IPS-NIHi7 (cell line): ENCODE measurements at regions not wholly inside any gene's neighbourhood (a gene's known extent, or its start where the extent isn't known, plus 50 kb on each side); places are given as distances from the start of the nearest gene placed in this dataset.
"Not testable (repeated sequence)": the region's sequence is repeated elsewhere in the genome, so short reads cannot be mapped to it uniquely, and the experiment has no call there.

ENCODE experiments used
- DNase-seq: peaks from one replicate; pipeline ENCODE4 v3.0.0; 2012; ENCODE audit warnings: mixed read lengths; ENCODE audit errors: extremely low spot score

DNA sequence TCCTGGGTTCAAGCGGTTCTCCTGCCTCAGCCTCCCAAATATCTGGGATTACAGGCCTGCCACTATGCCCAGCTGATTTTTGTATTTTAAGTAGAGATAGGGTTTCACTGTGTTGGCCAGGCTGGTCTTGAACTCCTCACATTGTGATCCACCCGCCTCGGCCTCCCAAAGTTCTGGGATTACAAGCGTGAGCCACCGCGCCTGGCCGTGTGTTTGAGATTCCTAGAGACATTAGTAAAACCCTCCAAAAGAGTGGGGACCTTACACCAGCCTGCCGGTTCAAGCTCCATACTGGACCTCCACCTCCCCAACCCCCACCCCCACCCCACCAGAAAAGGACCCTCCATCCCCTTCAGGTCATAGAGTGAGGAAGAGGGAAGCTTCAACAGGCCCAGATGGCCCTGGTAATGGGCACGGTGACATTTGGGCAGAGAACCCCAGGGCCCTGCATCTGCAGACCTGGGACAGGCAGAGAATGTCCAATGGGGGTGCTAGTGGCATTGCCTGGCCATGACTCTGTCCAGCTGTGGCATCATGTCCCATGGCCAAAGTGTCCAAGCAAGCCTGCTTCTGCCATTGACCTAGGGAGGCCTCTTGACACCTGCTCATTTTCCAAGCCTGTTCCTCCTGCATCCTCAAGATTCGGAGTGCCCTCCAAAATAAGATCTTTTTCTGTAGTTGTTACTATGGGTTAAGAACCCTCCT, 108.9 kb upstream of the KLF13 start:
- no peak for DNase-seq

DNA sequence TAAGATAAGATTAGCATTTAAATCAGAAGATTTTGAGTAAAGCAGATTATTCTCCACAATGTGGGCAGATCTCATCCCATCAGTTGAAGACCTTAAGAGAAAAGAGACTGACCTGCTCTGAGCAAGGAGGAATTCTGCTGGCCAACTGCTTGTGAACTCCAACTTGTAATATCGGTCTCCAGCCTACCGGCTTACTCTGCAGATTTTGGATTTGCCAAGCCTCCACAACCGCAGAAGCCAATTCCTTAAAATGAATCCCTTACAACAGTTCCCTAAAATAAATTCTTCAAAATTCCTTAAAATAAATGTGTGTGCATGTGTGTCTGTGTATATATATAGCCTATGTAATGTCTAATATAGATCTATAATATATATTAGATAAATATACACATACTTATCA, 107.4 kb upstream of the KLF13 start:
- DNase-seq: no peak

DNA sequence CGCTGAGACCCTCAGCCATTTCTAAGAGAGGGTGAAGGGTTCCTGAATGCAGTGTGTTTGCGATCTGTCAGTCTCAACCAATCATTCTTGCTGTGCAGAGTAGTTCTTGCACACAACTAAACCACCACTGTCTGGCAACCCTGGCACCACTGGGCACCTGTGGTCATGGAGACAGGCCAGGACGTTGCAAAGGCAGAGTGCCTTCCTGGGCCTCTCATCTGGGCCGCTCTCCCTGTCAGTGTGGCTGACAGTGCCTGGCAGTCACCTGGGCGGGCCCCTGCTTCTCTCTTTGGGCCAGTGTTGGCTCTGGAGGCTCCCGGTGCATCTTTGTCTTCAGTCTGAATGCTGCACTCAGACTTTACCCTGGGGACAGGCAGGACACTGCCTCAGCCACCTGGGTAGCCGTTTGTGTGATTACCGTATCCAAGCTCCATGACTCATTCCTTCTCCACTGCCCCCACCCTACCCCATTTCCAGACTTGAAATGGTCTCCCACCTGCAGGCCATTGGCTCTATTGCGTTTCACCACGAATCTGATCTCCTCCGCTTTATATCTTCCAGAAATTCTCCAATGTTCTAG, 104.6 kb upstream of the KLF13 start:
- peak; percentile 47 for DNase-seq

DNA sequence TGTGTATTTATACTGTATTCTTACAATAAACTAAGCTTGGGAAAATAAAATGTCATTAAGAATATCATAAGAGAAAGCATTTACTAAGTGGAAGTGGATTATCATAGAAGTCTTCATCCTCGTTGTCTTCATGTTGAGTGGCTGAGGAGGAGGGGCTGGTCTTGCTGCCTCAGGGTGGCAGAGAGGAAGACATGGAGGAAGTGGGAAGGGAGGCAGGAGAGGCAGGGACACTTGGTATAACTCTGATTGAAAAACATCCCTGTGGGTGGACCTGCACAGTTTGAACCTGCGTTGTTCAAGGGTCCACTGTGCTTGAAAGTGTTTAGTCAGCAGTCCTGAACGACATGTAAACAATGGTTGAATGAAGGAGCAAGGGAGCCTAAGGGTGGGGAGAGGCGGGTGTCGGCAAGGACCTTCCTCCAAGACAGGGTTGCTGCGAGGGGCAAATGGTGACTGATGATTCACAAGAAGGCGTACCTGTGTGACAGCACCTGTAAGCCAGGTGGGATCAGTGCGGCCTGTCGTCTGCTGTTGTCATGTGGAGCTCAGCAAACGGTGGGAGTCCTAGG, 103.8 kb upstream of the KLF13 start:
- DNase-seq: no peak

DNA sequence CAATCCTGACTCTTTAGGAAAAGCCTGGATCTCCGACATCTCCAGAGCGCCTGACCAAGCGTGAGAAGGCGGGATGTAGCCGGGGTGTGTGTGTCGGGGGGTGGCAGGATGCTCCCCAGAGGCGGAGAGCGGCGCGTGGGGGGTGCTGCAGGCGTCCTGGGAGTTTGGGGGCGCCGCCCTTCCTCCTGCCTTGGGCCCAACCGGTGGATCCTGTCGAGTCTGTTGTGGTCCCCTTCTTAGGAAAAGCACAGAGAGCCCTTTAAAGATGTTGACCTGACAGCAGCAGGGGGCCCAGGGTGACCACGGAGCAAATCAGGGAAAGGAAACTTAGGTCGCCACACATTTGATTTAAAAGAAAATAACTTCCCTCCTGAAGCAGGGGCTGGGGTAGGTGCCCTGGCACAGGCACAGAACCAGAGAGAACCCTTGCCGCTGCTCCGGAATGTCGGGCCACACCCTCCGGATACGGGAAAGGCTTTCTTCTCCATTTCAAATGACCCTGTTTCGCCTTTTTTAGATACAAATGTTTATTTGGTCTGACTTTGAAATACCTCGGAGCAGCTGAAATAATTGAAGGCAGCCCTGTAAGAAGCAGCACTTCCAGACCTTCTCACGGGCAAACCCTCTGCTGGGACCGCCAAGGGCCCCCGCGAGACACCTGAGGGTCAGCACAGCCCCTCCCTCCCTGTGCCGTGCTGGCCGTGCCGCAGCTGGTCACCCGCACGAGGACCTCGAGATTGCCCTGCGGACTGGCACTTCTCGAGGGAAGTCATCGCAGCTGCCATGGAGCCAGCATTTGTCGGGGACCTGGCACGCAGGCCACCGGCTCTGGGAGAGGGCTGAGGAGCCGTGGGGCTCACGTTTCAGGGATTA, 102.9 kb upstream of the KLF13 start:
- DNase-seq: no peak

DNA sequence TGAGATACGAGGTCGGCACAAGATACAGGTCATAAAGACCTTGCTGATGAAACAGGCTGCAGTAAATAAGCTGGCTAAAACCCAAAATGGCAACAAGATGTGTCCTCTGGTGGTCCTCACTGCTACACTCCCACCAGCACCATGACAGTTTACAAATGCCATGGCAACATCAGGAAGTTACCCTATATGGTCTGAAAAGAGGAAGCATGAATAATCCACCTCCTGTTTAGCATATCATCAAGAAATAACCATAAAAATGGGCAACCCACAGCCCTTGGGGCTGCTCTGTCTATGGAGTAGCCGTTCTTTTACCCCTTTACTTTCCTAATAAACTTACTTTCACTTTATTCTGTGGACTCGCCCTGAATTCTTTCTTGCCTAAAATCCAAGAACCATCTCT, 102.0 kb upstream of the KLF13 start:
- DNase-seq: not testable (repeated sequence)

DNA sequence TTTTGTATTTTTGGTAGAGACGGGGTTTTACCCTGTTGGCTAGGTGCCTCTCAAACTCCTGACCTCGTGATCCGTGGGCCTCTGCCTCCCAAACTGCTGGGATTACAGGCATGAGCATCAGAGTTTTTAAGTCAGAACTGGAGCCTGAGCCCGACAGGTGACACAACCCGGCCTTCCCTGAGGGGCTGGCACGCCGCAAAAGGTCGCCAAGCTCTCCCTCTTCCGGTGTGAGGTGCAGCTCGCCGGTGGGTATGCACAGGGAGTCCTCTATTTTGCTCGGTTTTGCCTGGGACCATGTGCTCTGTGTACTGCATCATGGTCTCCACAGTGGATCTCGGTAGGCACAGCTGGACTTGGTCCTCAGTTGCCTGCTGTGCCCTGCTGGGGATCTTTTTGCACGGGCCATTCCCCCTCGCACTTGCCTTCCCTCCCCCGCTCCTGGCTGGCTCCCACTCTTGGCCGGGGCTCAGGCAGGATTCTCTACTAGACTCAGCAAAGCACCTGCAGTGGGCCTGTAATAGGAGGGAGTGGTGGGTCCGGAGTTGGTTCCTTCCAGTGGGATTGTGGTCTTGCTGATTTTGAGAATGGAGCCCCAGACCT, 101.2 kb upstream of the KLF13 start:
- no peak for DNase-seq

DNA sequence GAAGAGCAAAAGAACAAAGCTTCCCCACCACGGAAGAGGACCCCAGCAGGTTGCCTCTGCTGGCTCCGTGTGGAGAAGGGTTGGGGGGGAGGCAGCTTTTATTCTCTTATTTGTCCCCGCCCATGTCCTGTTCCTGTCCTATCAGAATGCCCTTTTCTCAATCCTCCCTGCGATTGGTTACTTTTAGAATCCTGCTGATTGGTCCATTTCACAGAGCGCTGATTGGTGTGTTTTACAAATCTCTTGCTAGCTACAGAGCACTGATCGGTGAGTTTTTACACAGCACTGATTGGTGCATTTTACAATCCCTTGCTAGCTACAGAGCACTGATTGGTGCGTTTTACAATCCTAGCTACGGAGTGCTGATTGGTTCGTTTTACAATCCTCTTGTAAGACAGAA, 100.6 kb upstream of the KLF13 start:
- no peak for DNase-seq

DNA sequence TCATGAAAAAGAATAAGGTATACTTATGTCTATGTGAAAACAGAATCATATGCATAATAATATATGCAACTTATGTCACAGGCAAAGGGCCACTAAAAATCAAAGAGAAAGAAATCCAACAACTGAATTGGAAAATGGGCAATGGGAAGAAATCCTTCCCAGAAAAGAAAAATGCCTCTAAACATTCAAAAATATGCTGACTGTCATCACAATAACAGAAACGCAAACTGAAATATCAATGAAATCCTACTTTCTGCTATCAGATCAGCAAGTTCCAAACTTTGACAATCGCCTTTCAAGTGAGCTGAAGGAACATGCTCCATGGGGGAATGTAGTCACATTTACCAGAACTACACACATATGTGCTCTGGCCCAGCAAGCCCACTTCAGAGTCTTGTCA, 99.4 kb upstream of the KLF13 start:
- no peak for DNase-seq

DNA sequence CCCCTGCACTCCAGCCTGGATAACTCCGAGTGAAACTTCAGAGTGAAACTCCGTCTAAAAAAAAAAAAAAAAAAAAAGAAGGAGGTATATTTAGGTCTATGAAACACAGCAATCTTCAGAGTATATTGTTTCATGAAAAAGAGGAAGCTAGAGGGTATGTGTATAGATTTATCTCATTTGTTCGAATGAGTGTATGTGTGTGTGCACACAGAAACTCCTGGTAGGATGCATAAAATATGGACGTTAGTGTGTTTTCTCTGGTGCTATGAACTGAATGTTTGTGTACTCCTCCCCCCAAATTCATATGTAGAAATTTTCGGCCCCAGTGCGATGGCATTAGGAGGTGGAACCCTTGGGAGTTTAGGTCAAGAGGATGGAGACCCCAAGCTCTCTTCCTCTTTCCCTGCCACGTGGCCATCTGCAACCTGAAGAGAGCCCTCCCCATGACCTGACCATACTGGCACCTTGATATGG, 98.6 kb upstream of the KLF13 start:
- no peak for DNase-seq

DNA sequence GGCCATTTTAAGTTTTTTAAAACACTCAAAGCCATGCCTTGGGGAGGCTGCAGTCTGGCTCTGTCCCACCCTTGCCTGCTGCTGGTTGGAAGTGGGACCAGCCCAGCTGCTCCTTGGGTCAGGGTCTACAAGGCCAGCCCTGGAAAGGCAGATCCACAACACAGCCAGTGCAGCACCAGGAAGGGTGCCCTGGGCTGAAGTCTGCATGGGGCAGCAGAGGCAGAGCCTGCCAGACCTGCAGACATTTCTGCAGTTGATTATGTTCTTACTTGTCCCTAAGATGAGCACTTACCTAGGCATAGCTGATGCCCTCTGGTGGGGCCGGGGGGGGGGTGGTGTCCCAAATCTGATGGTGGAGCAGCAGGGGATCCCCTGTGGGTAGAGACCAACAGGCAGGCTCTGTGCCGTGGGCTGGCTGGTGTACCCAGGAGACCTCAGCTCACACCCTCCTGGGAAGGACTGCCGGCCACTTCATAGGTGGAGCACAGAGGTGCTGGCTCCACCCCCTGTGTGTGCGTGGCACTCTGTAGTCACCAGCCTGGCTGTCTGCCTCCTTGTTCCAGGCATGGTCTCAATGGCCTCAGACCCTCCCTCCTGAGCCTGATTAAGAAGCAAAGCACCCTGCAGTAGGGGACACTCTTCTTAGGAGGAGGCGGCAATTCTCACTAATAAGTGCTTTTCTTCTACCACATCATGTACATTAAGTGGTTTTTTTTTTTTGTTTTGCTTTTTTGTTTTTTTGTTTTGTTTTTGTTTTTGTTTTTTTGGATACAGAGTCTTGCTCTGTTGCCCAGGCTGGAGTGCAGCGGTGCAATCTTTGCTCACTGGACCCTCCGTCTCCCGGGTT, 97.4 kb upstream of the KLF13 start:
- peak; percentile 56 for DNase-seq

DNA sequence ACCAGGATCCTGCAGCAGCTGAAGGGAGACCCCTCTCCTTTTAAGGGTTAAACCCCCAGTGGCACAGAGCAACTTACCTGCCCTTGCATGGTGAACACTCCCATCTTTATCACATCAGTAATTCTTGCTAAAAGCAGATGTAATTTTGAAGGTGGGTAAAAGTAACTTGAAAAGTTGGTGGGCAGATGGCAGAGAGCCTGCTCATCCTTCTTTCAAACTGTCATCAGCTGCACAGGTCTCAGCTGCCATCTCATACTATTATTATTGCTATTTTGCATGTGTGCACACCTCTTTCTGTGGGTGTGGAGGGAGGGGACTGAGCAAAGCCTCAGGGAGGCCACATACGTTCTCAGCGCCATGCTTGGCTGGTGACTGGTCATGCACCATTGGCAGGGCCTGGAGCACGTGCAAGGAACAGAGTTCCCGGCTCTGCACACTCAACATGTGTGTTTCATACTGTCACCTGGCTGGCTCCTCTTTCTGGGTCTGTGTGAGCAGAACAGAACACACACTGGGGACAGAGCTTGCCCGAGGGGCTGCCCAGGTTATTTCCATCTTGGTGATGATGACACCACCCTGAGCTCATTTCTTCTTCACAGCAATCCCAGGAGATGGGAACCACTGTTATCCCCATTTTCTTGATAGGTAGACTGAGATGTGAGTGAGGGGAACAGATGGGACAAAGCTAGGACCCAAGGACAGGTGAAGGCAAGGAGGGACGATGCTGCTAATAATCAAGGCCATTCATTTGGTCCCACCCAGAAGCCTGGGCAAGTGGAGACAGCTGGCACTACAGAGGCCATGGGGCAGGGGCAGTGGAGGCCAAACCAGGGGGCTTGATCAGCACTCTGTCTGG, 95.8 kb upstream of the KLF13 start:
- DNase-seq: no peak

DNA sequence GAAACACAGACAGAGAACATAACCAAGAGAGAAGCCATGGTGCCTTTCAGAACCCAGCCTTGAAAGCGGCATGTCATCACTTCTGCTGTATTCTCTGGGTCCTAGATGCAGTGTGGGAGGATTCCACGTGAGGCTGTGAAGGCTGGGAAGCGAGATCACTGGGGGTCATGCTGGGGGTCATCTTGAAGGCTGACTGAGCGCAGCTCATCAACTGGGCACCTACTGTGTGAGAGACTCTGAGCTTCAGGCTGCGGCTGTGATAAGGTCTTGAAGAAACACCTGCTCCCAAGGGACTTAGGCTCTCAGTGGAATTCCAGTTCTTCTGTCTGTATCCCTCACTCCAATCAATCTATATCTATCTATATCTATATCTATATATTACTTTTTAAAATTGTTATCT, 91.8 kb upstream of the KLF13 start:
- DNase-seq: no peak

DNA sequence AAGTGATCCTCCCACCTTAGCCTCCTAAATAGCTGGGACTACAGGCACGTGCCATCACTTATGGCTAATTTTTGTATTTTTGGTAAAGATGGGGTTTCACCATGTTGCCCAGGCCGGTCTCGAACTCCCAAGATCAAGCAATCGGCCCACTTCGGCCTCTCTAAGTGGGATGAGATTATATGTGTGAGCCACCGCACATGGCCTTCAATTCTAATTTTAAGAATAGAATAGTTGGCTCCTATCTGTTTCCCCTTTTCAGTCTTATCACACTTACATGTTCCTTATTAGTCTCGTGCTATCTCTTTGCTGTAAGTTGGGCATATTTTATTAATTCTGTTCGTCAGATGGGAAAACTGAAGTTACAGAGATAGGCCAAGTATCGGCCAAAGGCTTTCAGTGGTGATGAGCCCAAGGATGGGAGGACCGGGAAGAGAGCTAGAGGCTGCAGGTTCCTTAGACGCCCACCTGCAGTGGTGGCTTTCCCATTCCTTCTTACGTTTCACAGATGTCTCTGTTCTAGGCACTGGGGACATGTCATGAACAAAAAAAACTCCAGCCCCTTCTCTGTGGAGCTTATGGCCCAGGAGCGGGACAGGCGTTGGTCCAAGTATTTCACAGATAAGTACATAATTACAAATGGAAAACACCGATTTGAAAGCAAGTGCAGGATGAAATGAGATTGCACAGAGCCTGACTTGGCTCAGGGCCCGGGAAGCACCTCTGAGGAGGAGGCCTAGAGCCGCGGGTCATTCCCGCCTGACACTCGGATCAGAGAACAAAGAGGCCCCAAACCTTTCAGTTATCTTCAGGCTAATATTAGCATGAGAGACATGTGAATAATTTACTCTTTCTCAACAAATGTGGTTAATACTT, 91.1 kb upstream of the KLF13 start:
- DNase-seq: no peak

DNA sequence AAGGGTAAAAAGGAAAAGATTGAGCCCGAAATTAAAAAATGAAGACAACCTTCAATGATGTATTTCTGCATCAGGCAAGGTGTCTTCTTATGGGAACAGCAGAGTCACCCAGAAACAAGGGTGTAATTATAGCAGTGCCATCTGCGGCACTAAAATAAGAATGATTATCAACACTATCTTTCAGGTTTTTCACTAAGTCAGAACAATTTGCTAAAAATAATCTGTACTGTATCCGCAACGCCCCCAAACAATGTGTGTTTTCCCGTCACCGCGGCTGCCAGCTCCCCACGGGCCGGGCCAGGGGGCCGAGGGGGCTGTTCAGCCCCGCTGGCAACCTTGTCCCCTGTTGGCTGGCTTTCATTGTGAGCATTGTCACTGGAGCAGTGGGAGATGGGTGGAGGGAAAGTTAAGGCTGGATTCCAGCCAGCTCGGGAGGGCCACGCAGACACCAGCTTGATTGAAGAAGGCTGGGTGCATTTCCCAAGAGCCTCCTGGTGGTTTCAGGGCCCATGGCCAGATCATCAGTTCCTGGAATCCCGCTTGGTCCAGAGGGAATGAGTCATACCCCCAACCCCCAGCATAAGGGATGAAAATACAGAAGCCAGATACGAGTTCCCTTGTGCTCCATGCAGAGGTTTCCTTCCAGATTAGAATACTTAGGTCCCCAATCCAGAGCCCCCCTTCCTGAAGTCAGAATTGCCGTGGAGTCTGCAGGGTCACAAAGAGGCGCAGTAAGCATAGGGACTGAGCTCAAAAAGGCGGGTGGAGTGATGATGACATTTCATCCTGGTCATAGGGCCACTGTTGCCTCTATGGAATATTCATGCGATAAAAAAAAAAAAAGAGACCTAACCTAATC, 90.2 kb upstream of the KLF13 start:
- DNase-seq: peak; percentile 51

DNA sequence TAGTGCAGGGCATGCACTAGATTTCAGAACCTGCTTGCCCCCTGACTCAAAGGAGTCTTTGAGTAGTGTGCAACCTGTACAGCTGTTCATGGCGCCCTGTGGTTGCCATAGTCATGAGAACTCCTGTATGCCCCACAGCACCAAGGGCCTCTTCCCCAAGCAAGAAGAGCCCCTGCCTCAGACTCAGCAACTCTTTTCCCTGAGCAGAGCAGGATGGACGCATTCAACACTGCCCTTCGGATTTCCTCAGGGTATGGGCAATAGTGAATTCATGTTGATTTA, 89.7 kb upstream of the KLF13 start:
- no peak for DNase-seq

DNA sequence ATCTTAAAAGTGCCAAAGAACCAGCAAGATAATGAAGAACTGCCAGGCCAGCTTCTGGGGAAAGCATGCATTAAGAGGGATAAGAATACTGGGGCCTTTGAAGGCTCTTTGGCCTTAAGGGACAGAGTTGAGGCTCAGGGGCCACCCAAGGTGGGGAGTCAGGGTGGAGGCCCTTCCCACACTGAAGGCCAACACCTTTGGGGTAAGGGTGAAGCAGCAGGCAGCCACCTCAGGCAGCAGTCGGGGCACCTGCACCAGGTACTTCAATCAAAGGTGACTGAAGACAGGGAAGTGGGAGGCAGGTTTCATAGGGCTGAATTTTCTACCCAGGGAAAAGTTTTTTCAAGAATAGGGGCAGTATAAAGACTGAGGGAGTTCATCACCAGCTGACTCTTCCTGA, 87.7 kb upstream of the KLF13 start:
- no peak for DNase-seq

DNA sequence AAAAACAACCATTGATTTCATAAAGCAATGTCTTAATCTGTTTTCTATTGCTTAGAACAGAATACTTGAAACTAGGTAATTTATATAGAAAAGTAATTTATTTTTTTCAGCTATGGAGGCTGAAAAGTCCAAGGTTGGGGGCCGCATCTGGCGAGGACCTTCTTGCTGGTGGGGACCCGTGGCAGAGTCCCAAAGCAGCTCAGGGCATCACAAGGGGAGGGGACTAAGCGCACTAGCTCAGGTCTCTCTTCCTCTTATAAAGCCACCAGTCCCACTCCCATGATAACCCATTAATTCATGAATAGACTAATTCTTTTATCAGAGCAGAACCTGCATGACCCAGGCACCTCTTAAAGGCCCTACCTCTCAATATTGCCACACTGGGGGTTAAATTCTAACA, 87.2 kb upstream of the KLF13 start:
- DNase-seq: no peak
